ENCODE measurements at regions not wholly inside any gene's neighbourhood (a gene's known extent, or its start where the extent isn't known, plus 50 kb on each side); places are given as distances from the start of the nearest gene placed in this dataset.

DNA sequence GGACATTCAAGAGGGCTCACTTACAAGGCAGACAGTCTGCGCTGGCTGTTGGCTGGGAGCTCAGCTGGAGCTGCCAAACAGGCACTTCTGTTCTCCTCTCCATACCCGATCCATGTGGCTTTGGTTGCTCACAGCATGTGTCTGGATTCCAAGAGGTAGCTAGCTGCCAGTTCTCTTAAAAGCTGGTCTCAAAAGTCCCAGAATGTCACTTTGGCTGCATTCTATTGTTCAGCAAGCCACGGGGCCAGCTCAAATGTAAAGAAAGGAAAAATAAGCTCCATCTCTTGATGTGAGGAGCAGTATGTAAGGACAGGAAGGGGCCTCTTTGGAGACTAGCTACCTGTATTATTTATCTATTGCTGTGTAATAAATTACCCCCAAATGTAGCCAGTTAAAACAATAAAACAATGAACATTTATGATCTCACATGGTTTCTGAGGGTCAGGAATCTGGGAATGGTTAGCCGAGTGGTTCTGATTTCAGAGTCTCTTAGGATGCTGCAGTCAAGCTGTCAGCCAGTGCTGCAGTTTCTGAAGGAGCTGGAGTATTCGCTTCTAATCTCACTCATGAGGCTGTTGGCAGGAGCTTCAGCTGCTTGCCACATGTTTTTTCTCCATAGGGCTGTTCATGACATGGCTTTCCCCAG is 112.7 kb upstream of the CLINT1 start:
- TF ChIP-seq, protein P1, sequence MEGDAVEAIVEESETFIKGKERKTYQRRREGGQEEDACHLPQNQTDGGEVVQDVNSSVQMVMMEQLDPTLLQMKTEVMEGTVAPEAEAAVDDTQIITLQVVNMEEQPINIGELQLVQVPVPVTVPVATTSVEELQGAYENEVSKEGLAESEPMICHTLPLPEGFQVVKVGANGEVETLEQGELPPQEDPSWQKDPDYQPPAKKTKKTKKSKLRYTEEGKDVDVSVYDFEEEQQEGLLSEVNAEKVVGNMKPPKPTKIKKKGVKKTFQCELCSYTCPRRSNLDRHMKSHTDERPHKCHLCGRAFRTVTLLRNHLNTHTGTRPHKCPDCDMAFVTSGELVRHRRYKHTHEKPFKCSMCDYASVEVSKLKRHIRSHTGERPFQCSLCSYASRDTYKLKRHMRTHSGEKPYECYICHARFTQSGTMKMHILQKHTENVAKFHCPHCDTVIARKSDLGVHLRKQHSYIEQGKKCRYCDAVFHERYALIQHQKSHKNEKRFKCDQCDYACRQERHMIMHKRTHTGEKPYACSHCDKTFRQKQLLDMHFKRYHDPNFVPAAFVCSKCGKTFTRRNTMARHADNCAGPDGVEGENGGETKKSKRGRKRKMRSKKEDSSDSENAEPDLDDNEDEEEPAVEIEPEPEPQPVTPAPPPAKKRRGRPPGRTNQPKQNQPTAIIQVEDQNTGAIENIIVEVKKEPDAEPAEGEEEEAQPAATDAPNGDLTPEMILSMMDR (conservative IDR thresholded peaks at IDR 0.05; ENCODE audit: low read length) = no peak
- TF ChIP-seq EZH2phosphoT487 (IDR thresholded peaks at IDR 0.05; ENCODE audit: borderline replicate concordance, low read depth, low read length) = no peak
